Thymus (tissue), 11 donors: ENCODE measurements at regions not wholly inside any gene's neighbourhood (a gene's known extent, or its start where the extent isn't known, plus 50 kb on each side); places are given as distances from the start of the nearest gene placed in this dataset.

ENCODE experiments used
- DNase-seq, 9 donors: peaks; one replicate each; pipeline ENCODE4 v3.0.0-alpha.2; 2013; ENCODE audit warnings: low spot score in 9 of 9, low read depth in 6 of 9, missing footprints in 1 of 9
- H3K27ac ChIP-seq, 2 donors: one replicate each; pipeline ENCODE4 v1.5.1; 2013; ENCODE audit warnings: control low read depth in 1 of 2, low read depth in 1 of 2, low read length in 1 of 2, mild to moderate bottlenecking in 1 of 2, moderate library complexity in 1 of 2
- H3K27me3 ChIP-seq, 2 donors: one replicate each; pipeline ENCODE4 v1.5.1; 2013; ENCODE audit warnings: low read length in 1 of 2; ENCODE audit not compliant: control insufficient read depth in 2 of 2, insufficient read depth in 1 of 2
- H3K36me3 ChIP-seq, 2 donors: one replicate each; pipeline ENCODE4 v1.5.1; 2013; ENCODE audit warnings: low read length in 1 of 2, mild to moderate bottlenecking in 1 of 2, moderate library complexity in 1 of 2; ENCODE audit not compliant: control insufficient read depth in 2 of 2, insufficient read depth in 2 of 2
- H3K4me1 ChIP-seq, 2 donors: one replicate each; pipeline ENCODE4 v1.5.1; 2013; ENCODE audit warnings: low read length in 2 of 2; ENCODE audit not compliant: control insufficient read depth in 2 of 2, insufficient read depth in 2 of 2
- H3K4me3 ChIP-seq, 2 donors: one replicate each; pipeline ENCODE4 v1.5.1; 2013; ENCODE audit warnings: low read length in 2 of 2, control low read depth in 1 of 2, mild to moderate bottlenecking in 1 of 2
- H3K9me3 ChIP-seq, 2 donors: one replicate each; pipeline ENCODE4 v1.5.1; 2013; ENCODE audit warnings: low read length in 1 of 2, mild to moderate bottlenecking in 1 of 2; ENCODE audit not compliant: control insufficient read depth in 2 of 2, insufficient read depth in 1 of 2
- WGBS: extraction: QIAGEN DNeasy Blood & Tissue Kit; methylation state at CpG from one replicate; pipeline ENCODE4 v1.1.7; 2013; 5-methylcytosine and 5-hydroxymethylcytosine counted together
- donor health status: healthy.

DNA sequence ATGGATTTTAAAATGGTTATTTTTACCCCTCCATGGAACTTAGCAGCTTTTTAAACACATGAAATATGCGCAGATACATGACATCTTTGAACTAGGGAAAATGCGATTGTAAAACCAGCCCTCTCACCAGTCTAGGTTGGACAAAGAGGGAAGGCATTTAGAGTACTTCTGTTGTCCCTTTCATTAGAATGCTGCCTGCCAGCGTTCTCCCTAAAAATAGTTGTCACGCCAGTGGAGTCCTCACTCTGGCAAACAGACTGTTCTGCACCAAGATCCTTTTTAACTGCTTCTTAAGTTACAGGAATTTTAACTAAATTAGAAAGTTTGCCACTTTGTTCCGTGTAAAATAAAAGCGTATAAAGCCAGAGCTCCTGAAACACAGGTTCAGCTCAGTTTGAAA lies 295.3 kb downstream of the VPS13C start:
- Histone ChIP-seq H3K4me1 (no peaks in the 10 kb centered on the region), H3K36me3 (no peaks in the 10 kb centered on the region), H3K27me3 (no peaks in the 10 kb centered on the region), H3K4me3 (no peak overlapping the region), H3K27ac (no peak overlapping the region), H3K9me3 (no peaks in the 10 kb centered on the region)
- DNase-seq: no peak
- 65% methylated on average over 6 of the region's 6 CpGs for WGBS

DNA sequence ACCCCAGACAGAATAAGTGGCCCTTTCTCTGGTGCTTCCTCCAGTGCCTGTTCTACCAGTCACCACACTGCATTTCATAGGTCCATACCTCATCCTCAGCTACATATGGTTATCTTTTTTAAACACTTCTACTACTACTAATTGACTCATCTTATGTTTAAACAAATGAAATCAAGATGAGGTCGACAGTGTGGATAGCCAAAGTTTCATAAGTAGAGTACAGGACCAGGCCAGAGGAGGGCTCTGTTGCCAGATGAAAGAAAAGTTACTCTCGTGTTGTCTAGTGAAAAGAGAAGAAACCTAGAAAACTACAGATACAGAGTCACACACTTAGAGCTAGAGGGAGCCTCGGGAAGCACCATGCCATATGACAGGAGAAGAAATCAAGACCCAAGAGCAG lies 296.1 kb downstream of the VPS13C start:
- H3K9me3 ChIP-seq: no peaks in the 10 kb centered on the region
- WGBS: 90% methylated on average over 3 of the region's 3 CpGs

GRCh38 chr15:61762676-61763075 lies 297.6 kb downstream of the VPS13C start:
- no peak overlapping the region for H3K27ac ChIP-seq
- no peaks in the 10 kb centered on the region for H3K36me3 ChIP-seq
- WGBS: 32% methylated on average over 3 of the region's 3 CpGs
- no peaks in the 10 kb centered on the region for H3K4me1 ChIP-seq
- no peak overlapping the region for H3K4me3 ChIP-seq
- no peak for DNase-seq
- no peaks in the 10 kb centered on the region for H3K27me3 ChIP-seq
- H3K9me3 ChIP-seq: no peaks in the 10 kb centered on the region

More for the DNA sequence above, 296.1 kb downstream of the VPS13C start:
- no peaks in the 10 kb centered on the region for H3K4me1 ChIP-seq
- H3K36me3 ChIP-seq: no peaks in the 10 kb centered on the region
- DNase-seq: no peak
- no peaks in the 10 kb centered on the region for H3K27me3 ChIP-seq
- H3K4me3 ChIP-seq: no peak overlapping the region
- no peak overlapping the region for H3K27ac ChIP-seq

GRCh38 chr15:61759639-61760038 lies 300.6 kb downstream of the VPS13C start:
- Histone ChIP-seq H3K27ac (no peak overlapping the region), H3K4me3 (no peak overlapping the region), H3K9me3 (no peaks in the 10 kb centered on the region), H3K27me3 (no peaks in the 10 kb centered on the region), H3K36me3 (no peaks in the 10 kb centered on the region), H3K4me1 (no peaks in the 10 kb centered on the region)
- no peak for DNase-seq
- 95% methylated on average over 2 of the region's 2 CpGs for WGBS

DNA sequence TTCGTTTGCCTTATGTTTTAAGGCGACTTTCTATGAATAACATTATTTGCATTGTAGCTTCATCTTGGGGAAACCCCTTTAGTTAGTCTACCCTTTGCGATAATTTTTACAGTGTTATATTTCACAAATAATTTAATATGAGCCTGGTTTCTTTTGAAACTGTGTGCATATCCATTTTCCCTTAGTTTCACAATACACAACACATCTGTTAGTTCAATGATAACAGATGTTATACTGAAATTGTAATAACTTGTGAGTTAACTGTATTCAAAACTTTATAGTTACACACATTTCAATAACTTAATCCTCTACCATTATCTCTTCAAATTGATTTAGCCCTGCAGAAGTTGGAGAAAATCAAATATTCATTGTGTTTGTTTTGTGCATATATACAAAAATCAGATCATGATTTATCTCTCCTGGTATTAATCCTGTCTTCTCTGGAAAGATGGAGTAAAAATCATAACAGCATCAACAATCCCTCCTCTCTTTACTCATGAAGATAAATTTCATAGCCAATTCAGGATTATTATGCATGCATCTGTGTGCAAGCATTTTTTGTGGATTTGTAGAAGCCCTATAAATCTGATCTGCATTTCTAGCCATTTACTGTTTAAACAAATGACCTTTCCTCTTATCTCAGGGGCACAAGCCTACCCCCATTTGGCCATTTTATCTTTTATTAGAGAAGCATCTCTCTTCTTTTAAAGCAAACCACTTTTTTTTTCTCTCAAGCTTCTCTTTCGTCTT lies 304.0 kb downstream of the VPS13C start:
- 94% methylated on average over 4 of the region's 4 CpGs for WGBS
- Histone ChIP-seq H3K4me3 (no peak overlapping the region), H3K36me3 (no peaks in the 10 kb centered on the region), H3K4me1 (no peaks in the 10 kb centered on the region), H3K27ac (no peak overlapping the region), H3K27me3 (no peaks in the 10 kb centered on the region), H3K9me3 (no peaks in the 10 kb centered on the region)
- DNase-seq: no peak

DNA sequence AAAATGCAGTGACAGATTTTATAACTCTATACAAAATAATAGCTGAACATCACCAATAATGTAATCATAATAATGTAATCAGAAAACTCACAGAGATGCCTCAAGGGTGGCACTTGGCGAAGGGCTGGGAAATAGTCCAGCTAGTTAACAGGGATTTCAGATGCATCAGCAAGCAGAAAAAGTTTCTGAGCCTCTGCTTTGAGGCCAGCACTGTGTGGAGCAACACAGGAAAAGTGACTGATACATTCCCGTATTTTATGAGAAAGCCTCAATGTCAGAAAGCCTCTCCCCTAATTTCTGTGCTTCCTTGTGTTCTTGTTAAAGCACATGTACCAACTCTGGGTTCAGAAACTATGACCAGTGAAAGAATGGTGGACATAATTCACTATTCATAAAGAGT lies 304.8 kb downstream of the VPS13C start:
- WGBS: 94% methylated on average over 2 of the region's 2 CpGs
- no peak overlapping the region for H3K27ac ChIP-seq
- DNase-seq: no peak
- no peaks in the 10 kb centered on the region for H3K36me3 ChIP-seq
- H3K27me3 ChIP-seq: no peaks in the 10 kb centered on the region
- H3K4me1 ChIP-seq: no peaks in the 10 kb centered on the region
- H3K9me3 ChIP-seq: no peaks in the 10 kb centered on the region
- H3K4me3 ChIP-seq: no peak overlapping the region

DNA sequence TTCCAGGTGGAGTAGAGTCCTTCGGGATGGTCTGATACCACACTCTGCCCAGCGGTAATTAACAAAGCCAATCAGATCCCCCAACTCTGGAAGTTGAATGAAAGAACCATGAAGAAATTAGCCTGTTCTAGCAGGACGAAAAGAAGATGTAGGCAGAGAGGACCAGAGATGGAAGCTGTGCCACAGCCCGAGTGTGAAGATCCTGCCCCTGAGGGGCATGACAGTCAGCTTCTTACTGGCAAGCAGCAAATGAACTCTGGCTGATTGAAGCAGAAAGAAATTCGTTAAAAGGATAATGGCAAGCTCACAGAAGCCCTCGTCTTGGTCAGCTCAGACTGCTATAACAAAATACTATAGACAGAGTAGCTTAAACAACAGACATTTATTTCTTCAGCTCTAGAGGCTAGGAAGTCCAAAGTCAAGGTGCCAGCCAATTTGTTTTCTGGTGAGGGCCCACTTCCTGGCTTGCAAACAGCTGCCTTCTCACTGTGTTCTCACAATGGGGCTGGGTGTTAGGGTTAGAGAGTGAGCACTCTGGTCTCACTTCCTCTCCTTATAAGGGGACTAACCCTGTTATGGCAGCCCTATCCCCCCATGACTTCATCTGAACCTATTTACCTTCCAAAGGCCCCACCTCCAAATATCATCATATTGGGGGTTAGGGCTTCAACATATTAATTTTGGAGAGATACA lies 307.1 kb downstream of the VPS13C start:
- Histone ChIP-seq H3K36me3 (no peaks in the 10 kb centered on the region), H3K27ac (no peak overlapping the region), H3K27me3 (no peaks in the 10 kb centered on the region), H3K9me3 (no peaks in the 10 kb centered on the region), H3K4me3 (no peak overlapping the region), H3K4me1 (no peaks in the 10 kb centered on the region)
- DNase-seq: no peak
- WGBS: 94% methylated on average over 6 of the region's 6 CpGs

DNA sequence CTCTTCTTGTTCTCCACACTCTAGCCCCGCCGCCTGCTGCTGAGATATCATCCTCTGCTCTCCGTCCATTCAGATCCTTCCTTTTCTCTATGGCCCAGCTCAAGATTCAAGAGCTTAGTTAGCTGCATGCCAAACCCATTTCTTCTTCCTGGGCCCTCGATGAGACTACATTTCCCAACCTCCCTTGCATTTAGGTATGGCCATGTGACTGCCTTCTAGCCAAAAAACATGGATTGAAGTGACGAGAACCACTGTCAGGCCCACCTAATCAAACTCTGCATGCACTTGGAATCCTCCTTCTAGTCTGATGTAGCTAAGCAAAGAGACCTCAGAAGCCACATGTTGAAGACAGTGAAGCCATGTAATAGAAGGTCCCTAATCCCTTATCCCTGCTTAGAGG lies 308.2 kb downstream of the VPS13C start:
- H3K36me3 ChIP-seq: no peaks in the 10 kb centered on the region
- H3K4me3 ChIP-seq: no peak overlapping the region
- H3K27ac ChIP-seq: no peak overlapping the region
- no peaks in the 10 kb centered on the region for H3K4me1 ChIP-seq
- WGBS: 88% methylated on average over 5 of the region's 5 CpGs
- no peak for DNase-seq
- H3K27me3 ChIP-seq: no peaks in the 10 kb centered on the region
- no peaks in the 10 kb centered on the region for H3K9me3 ChIP-seq

DNA sequence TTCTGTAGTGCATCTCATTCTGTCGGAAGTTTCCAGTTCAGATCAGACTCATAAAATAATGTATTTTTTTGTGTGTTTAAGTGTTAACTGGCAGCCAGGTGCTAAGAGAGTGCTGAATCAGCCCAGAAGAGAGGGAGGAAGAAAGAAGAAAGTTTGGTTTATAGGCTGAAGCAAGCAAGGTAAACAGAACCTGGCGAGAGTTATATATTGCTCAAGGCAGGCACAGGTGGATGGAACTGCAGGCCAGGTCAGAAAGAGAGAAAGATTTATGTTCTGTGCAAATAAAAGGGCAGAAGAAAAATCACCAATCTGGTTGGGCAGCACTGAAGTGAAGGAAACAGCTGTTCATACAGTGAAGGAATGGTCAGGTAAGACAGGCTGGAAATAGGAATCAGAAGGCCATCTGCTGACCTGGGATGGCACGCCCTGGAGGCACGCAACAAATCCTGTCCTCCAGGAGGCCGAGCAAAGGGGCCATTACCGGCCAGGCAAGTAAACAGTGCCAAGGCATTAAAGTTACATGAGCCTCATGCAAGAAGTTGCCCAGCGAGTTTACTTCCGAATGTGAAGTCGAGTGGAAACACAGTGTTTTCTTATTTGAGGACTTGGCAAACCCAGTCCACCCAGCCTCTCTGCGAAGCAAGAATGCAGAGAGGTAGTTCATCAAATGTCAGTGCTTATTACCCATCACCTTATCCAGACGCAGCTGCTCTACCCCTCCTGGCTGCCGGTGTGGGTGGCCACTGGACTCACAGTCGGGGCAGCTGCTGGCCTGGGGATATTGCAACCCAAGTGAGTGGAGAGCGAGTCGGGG lies 309.8 kb downstream of the VPS13C start:
- no peaks in the 10 kb centered on the region for H3K4me1 ChIP-seq
- no peaks in the 10 kb centered on the region for H3K36me3 ChIP-seq
- H3K4me3 ChIP-seq: no peak overlapping the region
- no peaks in the 10 kb centered on the region for H3K9me3 ChIP-seq
- DNase-seq: no peak
- no peaks in the 10 kb centered on the region for H3K27me3 ChIP-seq
- WGBS: 94% methylated on average over 15 of the region's 15 CpGs
- no peak overlapping the region for H3K27ac ChIP-seq
